Neuron (in vitro differentiated cells): ENCODE measurements at regions not wholly inside any gene's neighbourhood (a gene's known extent, or its start where the extent isn't known, plus 50 kb on each side); places are given as distances from the start of the nearest gene placed in this dataset.
A peak's percentile ranks its signal among the peaks of the same experiment; 100 is the strongest.

Experiments used
- H2AFZ ChIP-seq: one replicate; pipeline ENCODE4 v1.6.1; 2013; ENCODE audit warnings: low read depth, mild to moderate bottlenecking, inconsistent platforms, low read length, moderate library complexity
- H3K27me3 ChIP-seq: one replicate; pipeline ENCODE4 v1.6.1; 2013; ENCODE audit warnings: low read length; ENCODE audit not compliant: insufficient read depth
- H3K36me3 ChIP-seq: one replicate; pipeline ENCODE4 v1.6.1; 2013; ENCODE audit warnings: low read length; ENCODE audit not compliant: insufficient read depth
- H3K4me1 ChIP-seq: one replicate; pipeline ENCODE4 v1.6.1; 2013; ENCODE audit warnings: low read length; ENCODE audit not compliant: insufficient read depth
- H3K4me3 ChIP-seq: 2 replicates; pipeline ENCODE4 v1.5.1; 2013; ENCODE audit warnings: mild to moderate bottlenecking, low read length, moderate library complexity
- H3K9me3 ChIP-seq: one replicate; pipeline ENCODE4 v1.6.1; 2013; ENCODE audit warnings: low read length

- Histone ChIP-seq H3K4me1 (peaks cover 15% of the 10 kb centered on the region), H2AFZ (peak overlapping the region; percentile 18), H3K9me3 (no peaks in the 10 kb centered on the region), H3K4me3 (no peak overlapping the region), H3K27me3 (no peaks in the 10 kb centered on the region), H3K36me3 (no peaks in the 10 kb centered on the region)
Observed at GRCh38 chr22:27331526-27332281, 469.9 kb downstream of the MN1 start.

GRCh38 chr22:27335102-27335660, 466.4 kb downstream of the MN1 start:
- Histone ChIP-seq H3K4me1 (peaks cover 6% of the 10 kb centered on the region), H2AFZ (no peak overlapping the region), H3K4me3 (no peak overlapping the region), H3K27me3 (no peaks in the 10 kb centered on the region), H3K36me3 (no peaks in the 10 kb centered on the region), H3K9me3 (no peaks in the 10 kb centered on the region)

DNA sequence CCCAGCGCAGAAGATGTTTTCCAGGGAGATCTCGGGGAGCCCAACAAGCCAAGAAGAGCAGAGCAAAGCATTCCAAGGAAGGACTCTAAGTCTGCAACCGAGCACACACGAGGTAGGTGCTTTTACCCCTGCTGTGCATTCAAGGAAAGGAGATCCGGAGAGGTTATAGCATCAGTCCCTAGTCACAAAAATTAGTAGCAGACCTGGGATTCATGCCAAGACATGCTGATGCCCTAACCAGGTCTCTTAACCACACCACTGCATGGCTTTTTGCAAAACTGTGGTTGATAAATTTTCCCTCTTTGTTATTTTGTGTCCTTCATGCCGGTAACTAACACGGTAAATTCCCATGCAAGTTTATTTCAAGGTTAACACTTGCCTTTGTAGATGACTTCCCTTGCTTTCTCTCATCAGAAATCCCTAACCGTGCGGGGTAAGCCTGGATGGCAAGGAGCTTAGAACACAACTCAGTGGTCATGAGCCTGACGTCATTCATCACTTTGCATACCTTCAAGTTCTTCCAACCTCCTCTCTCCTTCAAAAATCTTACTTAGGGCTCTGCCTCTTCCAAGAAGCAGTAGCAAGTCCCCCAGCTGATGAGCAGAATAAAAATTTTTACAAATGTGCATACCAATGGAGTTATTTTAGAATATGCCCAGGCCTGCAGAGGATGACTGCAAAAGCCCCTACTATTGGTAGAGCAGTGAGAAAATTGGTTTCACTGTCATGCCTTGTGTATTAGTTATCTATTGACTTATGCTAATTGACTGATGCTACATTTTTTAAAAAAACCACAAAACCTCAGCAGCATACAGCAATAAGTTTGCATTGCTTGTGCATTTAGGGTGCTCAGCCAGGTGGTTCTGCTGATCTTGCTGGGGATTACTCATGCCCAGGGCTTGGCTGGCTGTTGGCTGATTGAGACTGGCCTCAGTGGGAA, 465.1 kb downstream of the MN1 start:
- Histone ChIP-seq H3K4me1 (peaks cover 6% of the 10 kb centered on the region), H3K4me3 (no peak overlapping the region), H2AFZ (no peak overlapping the region), H3K9me3 (no peaks in the 10 kb centered on the region), H3K27me3 (no peaks in the 10 kb centered on the region), H3K36me3 (no peaks in the 10 kb centered on the region)

GRCh38 chr22:27337676-27338075, 463.9 kb downstream of the MN1 start:
- Histone ChIP-seq H3K27me3 (no peaks in the 10 kb centered on the region), H3K9me3 (no peaks in the 10 kb centered on the region), H3K36me3 (no peaks in the 10 kb centered on the region), H2AFZ (no peak overlapping the region), H3K4me3 (no peak overlapping the region), H3K4me1 (no peaks in the 10 kb centered on the region)

DNA sequence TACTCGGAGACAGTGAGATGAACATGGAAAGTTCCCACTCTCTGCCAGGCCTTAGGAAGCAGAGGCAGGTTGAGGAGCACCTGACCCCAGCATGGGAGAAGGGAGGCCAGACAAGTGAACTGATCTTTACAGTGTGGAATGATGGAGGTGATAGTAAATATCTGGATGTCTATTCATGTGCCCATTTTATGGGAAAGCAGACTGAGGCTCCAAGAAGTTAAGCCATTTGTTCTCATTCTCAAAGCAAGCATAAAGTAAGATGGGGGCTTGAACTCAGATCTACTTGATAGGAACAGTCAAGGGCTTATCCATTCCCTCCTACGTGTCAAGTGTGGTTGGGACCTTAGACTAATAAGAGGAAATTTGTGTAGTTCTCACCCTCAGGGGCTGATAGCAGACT, 461.5 kb downstream of the MN1 start:
- H3K27me3 ChIP-seq, result no peaks in the 10 kb centered on the region
- H3K9me3 ChIP-seq, result no peaks in the 10 kb centered on the region
- H2AFZ ChIP-seq, result no peak overlapping the region
- no peak overlapping the region for H3K4me3 ChIP-seq
- no peaks in the 10 kb centered on the region for H3K4me1 ChIP-seq
- H3K36me3 ChIP-seq, result no peaks in the 10 kb centered on the region

- Histone ChIP-seq H3K4me1 (peaks cover 8% of the 10 kb centered on the region), H3K27me3 (no peaks in the 10 kb centered on the region), H2AFZ (no peak overlapping the region), H3K9me3 (no peaks in the 10 kb centered on the region), H3K4me3 (no peak overlapping the region), H3K36me3 (no peaks in the 10 kb centered on the region)
Observed at GRCh38 chr22:27344546-27344945, 457.0 kb downstream of the MN1 start.

- Histone ChIP-seq H3K4me1 (peaks cover 8% of the 10 kb centered on the region), H2AFZ (no peak overlapping the region), H3K4me3 (no peak overlapping the region), H3K9me3 (no peaks in the 10 kb centered on the region), H3K36me3 (no peaks in the 10 kb centered on the region), H3K27me3 (no peaks in the 10 kb centered on the region)
Observed at GRCh38 chr22:27345691-27346090, 455.9 kb downstream of the MN1 start.

GRCh38 chr22:27347951-27348350, 453.6 kb downstream of the MN1 start:
- Histone ChIP-seq H3K4me1 (peaks cover 22% of the 10 kb centered on the region), H3K9me3 (no peaks in the 10 kb centered on the region), H3K27me3 (no peaks in the 10 kb centered on the region), H3K36me3 (no peaks in the 10 kb centered on the region), H2AFZ (no peak overlapping the region), H3K4me3 (no peak overlapping the region)

GRCh38 chr22:27348634-27349033, 452.9 kb downstream of the MN1 start:
- Histone ChIP-seq H3K36me3 (no peaks in the 10 kb centered on the region), H2AFZ (no peak overlapping the region), H3K4me1 (peaks cover 25% of the 10 kb centered on the region), H3K4me3 (no peak overlapping the region), H3K27me3 (no peaks in the 10 kb centered on the region), H3K9me3 (no peaks in the 10 kb centered on the region)

DNA sequence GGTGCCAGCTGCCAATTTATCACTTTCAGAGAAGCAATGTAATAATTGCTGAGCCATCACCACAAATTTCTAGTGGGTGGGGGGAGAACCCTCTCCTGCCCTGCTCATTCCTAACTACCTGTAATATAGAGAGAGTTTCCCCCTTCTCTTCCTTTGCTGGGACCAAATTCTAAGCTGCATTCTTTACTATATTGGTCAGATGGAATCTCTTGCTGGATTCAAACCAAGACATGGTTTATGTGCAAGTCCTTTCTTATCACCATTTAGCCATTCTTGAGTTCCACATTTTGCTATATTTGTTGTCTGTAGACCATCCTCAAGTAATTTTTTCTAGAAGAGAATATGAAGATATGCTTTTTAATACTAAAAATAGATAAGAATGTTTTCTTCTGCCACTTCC, 452.1 kb downstream of the MN1 start:
- no peak overlapping the region for H3K4me3 ChIP-seq
- H2AFZ ChIP-seq, result no peak overlapping the region

GRCh38 chr22:27350306-27350705, 451.2 kb downstream of the MN1 start:
- Histone ChIP-seq H3K36me3 (no peaks in the 10 kb centered on the region), H3K9me3 (peaks cover 4% of the 10 kb centered on the region), H3K4me1 (peaks cover 25% of the 10 kb centered on the region), H3K27me3 (no peaks in the 10 kb centered on the region), H2AFZ (no peak overlapping the region), H3K4me3 (no peak overlapping the region)

More for the DNA sequence above, 452.1 kb downstream of the MN1 start:
- Histone ChIP-seq H3K27me3 (no peaks in the 10 kb centered on the region), H3K9me3 (peaks cover 4% of the 10 kb centered on the region), H3K36me3 (no peaks in the 10 kb centered on the region), H3K4me1 (peaks cover 25% of the 10 kb centered on the region)

DNA sequence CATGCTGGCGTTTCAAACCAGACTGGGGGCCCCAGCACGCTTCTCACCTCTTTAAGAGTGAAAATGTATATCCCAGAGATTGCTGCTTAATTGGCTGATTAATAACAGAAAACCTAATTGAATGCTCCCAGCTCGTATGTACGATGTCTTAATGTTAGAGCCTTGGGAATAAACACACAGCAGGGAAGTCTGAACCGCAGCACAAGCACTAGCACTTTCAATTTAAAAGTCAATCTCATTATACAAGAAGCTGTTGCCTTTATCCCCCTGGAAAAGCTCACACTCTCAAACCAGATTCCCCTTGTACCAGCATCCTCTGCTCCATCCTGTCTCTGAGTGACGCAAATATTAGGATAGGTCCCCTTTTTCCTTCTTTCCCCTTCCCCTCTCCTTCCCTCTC, 449.1 kb downstream of the MN1 start:
- Histone ChIP-seq H3K4me3 (peak overlapping the region; percentile 31), H3K9me3 (peaks cover 9% of the 10 kb centered on the region), H3K4me1 (peaks cover 25% of the 10 kb centered on the region), H3K36me3 (no peaks in the 10 kb centered on the region), H2AFZ (peak overlapping the region; percentile 59), H3K27me3 (no peaks in the 10 kb centered on the region)
